Sigmoid colon (tissue), 4 donors: ENCODE measurements at regions not wholly inside any gene's neighbourhood (a gene's known extent, or its start where the extent isn't known, plus 50 kb on each side); places are given as distances from the start of the nearest gene placed in this dataset.

Experiments used
- CTCF ChIP-seq, 4 experiments: fragments of 450-650 bp in 3 of 4; fragments of 200-600 bp in 1 of 4; IDR thresholded peaks; one replicate each; pipeline ENCODE4 v1.5.1; 2016 to 2019; ENCODE audit warnings: antibody characterized with exemption in 4 of 4, mild to moderate bottlenecking in 3 of 4, moderate library complexity in 2 of 4
- EP300 ChIP-seq, 4 donors: sonication (generic); formaldehyde crosslinking; IDR thresholded peaks; one replicate each; pipeline ENCODE4 v1.6.1; 2017; ENCODE audit warnings: antibody characterized with exemption in 4 of 4
- POLR2A ChIP-seq, 2 donors: fragments of 450-650 bp; IDR thresholded peaks; one replicate each; pipeline ENCODE4 v1.6.1; 2016; ENCODE audit warnings: antibody characterized with exemption in 2 of 2, mild to moderate bottlenecking in 2 of 2, moderate library complexity in 2 of 2
- POLR2AphosphoS5 ChIP-seq, 4 donors: sonication (generic); formaldehyde crosslinking; IDR thresholded peaks; one replicate each; pipeline ENCODE4 v1.6.1; 2017; ENCODE audit warnings: antibody characterized with exemption in 4 of 4

- TF ChIP-seq CTCF (IDR thresholded peaks at IDR 0.05): no peak
- TF ChIP-seq POLR2AphosphoS5 (IDR thresholded peaks at IDR 0.05): no peak
- no peak for TF ChIP-seq POLR2A (IDR thresholded peaks at IDR 0.05)
- no peak for TF ChIP-seq EP300 (IDR thresholded peaks at IDR 0.05)
These were observed 216.3 kb downstream of the CHRM2 start for GRCh38 chr7:137084607-137085380.
